ENCODE measurements at regions not wholly inside any gene's neighbourhood (a gene's known extent, or its start where the extent isn't known, plus 50 kb on each side); places are given as distances from the start of the nearest gene placed in this dataset.
A peak's percentile ranks its signal among the peaks of the same experiment; 100 is the strongest.
"Not testable (repeated sequence)": the region's sequence is repeated elsewhere in the genome, so short reads cannot be mapped to it uniquely, and the experiment has no call there.

DNA sequence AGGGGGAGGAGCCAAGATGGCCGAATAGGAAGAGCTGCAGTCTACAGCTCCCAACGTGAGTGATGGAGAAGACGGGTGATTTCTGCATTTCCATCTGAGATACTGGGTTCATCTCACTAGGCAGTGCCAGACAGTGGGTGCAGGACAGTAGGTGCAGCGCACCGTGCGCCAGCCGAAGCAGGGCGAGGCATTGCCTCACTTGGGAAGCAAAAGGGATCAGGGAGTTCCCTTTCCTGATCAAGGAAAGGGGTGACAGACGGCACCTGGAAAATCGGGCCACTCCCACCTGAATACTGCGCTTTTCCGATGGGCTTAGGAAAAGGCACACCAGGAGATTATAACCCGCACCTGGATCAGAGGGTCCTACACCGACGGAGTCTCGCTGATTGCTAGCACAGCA, 121.1 kb upstream of the SESTD1 start:
- DNase-seq, result not testable (repeated sequence)

DNA sequence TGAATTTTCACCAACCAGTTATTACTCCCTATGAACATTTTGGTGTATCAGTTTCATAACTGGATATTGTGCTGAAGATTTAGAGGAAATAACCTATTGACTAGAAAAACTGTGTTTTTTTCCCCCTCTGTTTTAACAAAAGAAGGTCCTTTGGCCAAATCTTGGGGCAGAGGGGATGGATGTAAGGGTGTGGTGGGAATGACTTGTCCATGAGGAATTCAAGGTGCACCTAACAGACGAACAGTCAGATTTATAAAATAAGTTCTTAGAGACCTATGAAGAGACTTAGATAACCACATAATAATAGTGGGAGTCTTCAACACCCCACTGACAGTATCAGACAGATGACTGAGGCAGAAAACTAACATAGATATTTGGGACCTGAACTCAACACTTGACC, 119.3 kb upstream of the SESTD1 start:
- no peak for DNase-seq

DNA sequence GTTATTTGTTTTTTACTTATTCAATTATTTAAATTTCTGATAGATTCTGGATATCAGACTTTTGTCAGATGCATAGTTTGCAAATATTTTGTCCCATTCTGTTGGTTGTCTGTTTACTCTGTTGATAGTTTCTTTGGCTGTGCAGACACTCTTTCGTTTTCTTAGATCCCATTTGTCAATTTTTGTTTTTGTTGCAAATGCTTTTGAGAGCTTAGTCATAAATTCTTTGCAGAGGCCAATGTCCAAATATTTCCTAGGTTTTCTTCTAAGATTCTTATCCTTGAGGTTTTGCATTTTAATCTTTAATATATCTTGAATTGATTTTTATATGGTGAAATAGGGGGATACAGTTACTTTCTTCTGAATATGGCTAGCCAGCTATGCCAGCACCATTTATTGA, 112.7 kb upstream of the SESTD1 start:
- no peak for DNase-seq

DNA sequence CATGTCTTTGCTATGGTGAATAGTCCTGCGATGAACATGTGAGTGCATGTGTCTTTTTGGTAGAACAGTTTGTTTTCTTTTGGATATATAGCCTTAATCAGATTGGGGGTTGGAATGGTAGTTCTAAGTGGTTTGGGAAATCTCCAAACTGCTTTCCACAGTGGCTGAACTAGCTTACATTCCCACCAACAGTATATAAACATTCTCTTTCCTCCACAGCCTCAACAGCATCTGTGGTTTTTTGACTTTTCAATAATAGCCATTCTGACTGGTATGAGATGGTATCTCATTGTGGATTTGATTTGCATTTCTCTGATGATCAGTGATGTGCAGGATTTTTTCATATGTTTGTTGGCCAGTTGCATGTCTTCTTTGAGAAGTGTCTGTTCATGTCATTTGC, 112.2 kb upstream of the SESTD1 start:
- no peak for DNase-seq

DNA sequence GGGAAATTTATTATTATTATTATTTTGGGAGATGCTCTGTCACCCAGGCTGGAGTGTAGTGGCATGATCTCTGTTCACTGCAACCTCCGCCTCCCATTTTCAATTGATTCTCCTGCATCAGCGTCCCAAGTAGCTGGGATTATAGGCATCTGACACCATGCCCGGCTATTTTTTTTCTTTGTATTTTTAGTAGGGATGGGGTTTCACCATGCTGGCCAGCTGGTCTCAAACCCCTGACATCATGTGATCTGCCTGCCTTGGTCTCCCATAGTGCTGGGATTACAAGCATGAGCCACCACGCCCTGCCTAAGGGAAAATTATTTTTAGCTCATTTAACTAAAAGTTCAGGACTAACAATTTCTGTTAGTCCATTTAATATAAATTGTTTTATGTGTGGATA, 109.2 kb upstream of the SESTD1 start:
- DNase-seq, result no peak

DNA sequence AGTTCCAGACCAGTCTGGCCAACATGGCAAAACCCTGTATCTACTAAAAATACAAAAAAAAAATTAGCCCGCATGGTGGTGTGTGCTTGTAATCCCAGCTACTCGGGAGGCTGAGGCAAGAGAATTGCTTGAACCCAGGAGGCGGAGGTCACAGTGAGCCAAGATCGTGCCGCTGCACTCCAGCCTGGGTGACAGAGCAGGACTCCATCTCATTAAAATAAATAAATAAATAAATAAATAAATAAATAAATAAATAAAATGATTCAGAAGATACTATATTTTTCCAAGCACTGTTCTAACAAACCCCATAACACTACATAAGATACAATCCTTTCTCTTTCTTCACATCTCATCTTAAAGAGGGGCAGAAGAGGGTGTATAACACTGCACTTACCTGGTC, 100.9 kb upstream of the SESTD1 start:
- DNase-seq, result not testable (repeated sequence)

DNA sequence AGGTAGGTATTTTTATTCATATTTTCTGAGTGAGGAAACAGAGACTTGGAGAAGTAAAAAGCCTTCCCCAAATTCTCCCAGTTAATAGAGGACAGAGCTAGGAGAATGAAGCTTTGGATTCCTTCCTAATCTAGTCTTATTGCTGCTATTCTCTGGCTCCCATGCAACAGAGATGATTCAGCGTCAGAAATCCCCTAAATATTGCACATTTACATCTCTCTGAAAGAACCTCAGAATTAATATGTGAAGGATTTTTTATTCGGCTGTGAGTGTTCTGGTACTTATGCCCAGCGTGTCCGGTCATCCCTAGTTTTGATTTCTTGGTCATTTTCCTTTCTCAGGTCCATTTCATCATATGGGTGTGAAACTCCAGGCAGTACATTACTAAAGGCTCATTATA, 91.2 kb upstream of the SESTD1 start:
- DNase-seq, result no peak

DNA sequence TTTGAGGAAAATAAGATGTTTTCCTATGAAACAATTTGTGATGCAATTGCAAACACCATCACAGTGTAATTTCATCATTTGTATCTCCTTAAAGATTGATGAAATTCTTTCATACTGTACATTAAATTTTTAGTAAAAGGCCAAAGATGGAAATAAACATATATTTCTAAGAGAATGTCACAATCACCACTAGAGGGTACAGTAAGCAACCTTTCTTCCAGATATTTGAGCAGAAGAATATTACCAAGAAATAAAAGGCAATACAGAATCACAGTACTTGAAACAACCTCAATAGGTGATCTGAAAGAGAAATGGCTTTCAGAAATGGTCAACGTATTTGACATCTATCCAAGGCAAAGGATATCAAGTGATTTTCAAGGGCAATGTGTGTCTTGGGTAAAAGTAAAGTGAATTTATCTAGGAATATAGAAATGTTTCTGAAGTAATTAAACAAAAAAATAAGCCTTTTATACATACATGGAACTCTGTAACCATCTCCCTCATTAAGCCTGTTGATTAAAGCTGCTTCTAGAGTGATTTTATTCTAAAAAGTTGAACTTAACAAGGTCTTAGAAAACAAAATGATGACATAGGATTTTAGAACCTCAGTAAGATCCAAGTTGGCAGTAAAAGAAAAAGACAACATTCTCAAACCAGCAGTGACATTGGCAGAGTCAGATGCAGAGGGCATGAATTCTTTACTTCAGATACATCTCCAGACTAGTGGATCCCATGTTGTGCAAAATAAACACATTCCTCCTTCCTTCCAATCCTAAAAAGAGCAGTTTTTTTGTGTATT, 90.3 kb upstream of the SESTD1 start:
- DNase-seq, result no peak

DNA sequence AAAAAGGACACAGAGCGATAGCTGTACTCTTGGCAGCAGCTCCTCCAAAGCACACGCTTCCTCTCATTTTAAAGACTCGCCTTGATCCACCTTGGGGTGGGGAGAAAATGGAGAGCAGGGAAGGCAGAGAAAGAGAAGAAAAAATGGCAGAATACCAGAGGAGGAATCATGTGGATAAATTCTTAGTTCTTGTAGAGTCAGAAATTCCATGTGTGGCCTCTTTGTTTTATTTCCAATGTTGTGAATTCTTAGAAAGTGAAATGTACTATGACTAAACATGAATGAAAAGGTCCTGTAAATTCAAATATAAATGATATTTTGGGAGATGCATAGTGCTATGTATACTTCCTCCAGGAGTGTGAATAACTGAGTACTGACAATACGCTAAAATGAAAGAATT, 89.7 kb upstream of the SESTD1 start:
- no peak for DNase-seq

DNA sequence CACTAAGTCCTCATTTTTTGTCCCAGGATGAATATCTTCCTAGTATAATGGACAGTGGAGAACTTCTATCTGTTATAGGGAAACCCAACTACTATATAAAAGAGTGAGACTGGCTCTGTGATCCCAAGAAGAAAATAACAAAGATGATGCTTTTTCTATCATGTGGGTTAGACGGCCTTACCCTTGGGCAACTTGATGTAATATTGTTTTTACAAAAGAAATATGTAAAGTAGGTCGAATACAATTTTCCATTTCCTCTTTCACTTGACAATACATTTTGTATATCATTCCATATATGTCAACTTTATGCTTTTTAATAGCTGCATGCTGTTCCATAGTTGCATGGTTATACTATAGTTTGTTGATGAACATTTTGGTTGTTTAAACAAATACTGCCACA, 87.5 kb upstream of the SESTD1 start:
- no peak for DNase-seq

DNA sequence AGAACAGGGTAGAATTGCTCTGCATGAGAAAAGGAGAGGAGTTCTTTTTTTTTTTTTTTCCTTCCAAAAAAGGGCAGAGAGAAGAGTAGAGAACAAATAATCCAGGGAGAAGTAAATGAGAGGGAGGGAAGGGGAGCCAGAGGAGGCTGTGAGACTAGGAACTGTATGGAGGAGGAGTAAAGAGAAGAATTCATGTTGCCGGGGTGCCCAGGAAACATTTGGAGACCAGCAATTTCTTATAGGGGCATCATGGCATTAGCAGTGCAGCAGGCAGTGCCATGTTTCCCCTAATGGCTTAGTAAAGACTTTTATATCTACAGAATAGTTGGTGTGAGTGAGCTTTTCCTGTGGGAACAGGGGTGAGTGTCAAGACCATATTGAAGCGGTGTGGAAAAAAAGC, 86.4 kb upstream of the SESTD1 start:
- no peak for DNase-seq

DNA sequence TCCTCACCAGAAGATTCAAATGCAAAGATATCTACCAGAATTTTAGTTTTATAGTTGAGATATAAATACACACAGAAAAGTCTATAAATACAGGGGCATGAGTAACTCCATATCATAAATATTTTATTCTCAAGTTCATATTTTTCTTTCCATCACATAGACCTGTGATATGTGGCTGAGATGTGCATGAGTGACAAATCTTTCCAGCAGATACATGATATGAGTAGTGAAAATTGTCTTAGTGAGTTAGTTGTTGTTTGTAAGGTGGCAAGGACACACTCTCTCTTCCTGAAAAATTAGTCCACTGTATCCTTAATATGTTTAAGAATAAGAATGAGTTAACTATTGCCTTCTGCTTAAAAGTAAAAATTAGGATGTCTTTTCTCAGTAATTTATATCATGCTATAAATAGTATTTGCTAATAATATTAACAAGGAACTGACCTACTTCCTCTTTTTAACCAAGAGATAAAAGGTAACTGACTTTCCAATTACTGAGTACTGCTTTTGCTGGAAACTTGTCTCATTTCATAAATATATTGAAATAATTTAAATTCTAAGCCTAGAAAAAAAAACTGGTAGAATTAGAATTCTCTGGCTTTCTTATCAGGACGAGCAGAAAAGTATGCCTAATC, 85.2 kb upstream of the SESTD1 start:
- no peak for DNase-seq

DNA sequence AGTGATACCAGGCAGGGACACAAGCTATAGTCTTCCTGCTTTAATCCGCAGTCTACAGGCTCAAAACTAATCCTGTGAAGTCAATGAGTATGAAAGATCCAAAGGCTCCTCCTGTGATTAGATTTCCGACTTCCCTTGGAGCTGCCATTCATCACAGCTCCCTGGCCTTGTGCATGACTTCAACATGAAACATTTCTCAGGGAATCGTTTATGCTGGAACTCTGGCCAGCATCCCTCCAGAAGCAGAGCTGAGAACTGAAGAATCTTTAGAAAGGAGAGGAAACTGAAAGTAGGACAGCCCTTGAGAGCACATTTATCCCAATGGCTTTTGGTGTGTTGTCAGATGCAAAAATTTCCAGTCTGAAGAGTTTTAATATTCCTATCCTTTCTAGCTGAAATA, 84.3 kb upstream of the SESTD1 start:
- no peak for DNase-seq

DNA sequence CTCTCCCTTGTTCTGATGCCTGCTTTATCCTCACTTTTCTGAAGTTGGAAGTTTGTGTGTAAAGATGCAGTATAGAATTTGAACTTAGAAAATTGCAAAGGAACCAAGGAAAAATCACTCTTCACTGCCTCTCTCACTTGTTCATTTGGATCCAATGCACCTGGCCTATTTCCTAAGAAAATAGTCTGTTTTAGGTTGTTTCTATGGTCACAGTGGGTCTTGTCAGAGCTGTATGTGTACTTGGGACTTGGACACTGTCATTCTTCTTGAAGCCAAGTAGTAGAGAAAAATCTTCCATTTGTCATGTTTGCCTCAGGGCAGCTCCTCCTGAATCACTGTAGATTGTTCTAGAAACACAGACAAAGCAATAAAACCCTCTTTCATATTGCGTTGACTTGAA, 80.3 kb upstream of the SESTD1 start:
- no peak for DNase-seq

DNA sequence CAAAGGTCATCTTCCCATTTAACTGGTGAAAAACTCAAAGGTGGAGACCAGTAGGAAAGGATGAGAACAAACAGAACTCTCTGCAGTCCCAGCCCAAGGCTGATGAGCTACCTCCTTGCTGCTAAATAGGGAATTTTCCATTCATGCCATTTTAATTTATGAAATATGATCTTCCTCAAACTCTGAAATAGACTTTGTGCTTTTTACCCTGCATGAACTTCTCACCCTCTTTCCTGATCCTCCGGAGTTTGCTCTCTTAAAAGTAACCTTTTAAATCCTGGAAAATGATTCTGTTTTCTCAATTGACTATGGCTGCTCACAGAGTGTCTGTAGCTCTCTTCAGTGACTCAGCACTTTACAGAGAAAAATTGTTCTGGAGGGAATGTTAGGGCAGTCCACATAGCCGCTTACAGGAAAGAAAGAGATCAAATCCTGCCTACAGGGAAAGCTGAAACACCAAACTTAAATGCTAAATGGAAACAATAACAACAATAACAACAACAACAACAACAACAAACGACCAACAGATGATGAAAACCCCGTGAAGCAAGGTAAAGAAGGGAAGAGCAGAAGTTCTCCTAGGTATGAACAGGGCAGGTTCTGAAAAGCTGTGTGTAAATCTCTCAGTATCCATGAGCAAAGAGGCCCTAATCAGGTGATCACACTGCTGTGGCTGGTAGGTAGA, 79.8 kb upstream of the SESTD1 start:
- no peak for DNase-seq

DNA sequence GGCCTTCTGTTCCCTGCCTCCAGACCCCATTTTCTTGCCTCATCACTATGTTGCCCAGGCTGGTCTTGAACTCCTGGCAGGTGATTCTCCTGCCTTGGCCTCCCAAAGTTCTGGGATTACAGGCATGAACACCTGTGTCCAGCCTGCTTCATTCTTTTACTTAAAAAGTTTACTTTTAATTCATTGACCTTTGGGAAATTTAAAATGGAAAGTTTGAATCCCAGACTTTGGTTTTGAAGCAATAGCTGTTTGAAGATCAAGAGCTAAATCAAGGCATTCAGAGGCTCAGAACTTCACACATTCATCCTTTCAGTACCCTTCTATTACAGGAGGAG, 79.3 kb upstream of the SESTD1 start:
- DNase-seq, result no peak

DNA sequence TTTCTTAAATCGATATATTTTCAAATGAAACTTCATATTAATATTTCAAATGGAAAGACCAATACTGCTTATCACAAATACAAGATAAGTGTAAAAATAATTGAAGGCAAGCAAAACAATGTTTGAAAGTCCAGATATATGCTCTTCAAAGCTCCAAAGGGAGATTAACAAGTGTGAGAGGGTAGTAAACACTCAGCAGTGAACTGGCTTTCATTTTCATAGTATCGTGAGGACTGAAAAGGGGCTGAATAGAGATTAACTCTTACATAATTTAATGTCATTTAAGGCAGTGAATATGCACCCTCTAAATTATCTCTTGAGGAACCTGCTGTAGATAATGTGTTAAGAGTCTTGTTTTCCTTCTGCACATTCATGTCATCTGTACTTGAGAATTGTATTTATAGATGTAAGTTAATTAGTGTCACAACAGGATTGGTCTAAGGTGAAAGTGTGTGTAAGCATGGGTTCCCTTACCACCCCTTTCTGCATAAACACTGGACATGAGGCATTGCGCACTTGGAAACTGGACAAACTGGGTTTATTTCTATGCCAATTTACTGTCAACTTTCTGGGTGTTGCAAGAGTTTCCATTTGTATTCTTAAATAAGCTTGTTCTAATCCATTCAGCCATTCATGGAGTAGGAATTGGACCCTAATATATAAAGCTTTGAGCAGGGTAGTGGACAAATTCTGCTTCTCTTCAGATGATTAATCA, 76.7 kb upstream of the SESTD1 start:
- no peak for DNase-seq

DNA sequence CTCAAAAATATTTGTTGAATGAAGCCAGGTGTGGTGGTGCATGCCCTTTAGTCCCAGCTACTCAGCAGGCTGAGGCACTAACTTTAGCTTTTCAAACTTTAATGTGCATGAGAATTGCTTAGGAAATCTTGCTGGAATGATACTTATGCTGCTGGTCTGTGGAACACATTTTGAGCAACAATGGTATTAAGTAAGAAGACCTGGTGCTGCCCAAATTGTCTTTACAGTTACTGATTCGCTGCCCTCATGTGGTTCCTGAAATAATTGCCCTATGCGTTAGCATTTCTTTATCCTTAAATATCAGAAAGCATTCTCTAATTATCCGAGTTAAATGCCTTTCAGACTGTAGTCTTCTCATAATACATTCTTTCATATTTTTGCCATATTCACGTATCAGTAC, 76.0 kb upstream of the SESTD1 start:
- DNase-seq, result peak in 1 of 5 experiments; percentile 3

DNA sequence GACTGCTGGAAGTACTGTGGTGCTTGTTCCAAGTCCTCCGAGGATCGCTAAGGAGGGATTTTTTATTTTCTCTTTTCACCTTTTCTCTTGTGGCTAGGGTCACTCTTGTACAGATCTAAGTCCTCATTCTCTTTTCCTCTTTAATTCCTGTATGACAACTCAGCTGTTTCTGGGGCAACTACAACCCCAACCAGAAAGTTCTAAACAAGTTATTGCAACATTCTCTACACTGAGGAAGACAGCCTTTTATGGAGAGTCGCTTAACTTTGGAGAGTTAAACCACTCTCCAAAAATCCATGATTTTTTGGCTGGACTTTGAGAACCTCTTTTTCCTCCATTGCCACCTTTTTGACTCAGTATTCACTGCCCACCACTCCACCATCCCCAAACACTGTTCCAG, 74.0 kb upstream of the SESTD1 start:
- DNase-seq, result no peak

DNA sequence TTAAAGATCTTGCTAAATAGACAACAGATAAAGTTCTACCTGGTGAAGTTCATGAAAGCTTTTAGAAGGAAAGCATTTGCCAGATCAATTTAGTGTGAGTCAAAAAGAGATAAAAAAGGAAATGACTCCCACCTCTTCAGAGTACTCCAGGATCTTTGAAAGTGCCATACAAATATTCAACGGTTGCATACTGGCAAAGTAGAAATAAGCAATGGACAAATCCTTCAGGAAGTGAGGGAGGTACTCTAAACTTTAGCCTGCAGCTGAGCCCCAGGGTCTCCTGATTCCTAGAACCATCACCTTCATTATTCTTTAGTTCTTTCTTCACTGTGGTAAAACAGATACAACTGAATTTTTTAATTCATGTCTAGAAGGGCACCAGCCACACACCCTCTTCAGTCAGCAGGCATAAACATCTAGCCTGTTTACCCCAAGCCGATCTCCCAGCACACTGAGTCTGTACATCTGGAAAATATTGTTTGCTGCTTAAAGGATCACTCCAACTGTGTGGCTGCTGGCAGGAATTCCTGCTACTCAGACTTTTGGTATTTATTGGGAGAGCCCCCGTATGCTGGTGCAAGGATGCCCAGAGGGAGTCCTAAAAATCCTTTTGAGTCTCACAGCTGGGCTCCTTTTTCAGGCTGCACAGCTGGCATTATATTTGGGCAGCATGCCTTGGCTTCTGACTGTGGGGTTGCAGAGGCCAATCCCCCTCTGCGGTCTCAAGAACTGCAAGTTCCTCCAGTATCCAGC, 72.3 kb upstream of the SESTD1 start:
- no peak for DNase-seq

DNA sequence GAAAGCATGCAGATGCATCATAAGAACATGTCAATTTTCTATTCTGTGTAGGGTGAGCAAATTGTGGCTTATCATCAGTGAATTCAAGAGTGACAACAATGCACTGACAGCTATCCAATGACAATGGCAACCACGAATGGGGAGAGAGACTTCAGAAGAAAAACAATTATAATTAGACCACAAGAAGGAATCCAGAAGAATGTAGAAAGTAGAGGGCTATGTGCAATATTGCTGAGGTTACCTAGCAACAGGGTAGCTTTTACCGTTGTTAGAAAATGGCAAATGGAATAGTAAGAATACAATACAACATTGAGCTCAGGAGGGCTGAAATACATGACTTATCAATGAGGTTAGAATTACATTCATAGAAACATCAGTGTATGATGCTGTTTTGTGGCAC, 71.1 kb upstream of the SESTD1 start:
- DNase-seq, result no peak

DNA sequence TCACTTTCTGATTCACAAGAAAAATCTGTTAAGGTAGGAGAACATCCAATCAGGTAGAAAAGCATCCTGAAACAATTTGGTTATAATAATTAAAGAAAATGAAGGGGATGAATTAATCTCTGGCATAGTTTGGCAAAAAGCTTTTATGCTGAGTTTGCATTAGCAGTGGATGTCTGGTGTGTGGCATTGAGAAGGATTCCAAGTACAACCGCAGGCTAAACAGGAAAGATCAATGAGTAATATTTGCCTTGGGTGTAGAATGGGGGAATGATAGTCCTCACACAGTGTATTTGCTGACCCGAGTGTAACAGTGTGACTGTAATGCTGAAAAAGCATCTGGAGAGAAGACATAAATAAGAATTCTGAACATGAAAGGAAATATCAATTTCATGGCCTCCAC, 68.3 kb upstream of the SESTD1 start:
- DNase-seq, result no peak

DNA sequence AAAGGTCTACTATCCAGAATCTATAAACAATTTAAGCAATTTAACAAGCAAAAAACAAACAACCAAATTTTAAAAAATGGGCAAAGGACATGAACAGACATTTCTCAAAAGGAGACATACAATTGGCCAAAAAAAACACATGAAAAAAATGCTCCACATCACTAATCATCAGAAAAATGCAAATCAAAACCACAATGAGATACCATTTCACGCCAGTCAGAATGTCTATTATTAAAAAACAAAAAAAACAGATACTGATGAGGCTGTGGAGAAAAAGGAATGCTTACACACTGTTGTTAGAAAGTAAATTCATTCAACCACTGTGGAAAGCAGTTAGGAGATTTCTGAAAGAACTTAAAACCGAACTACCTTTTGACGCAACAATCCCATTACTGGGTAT, 66.4 kb upstream of the SESTD1 start:
- no peak for DNase-seq

Measured in T-helper 2 cell (primary cell).